Panc1 (cell line): ENCODE measurements at regions not wholly inside any gene's neighbourhood (a gene's known extent, or its start where the extent isn't known, plus 50 kb on each side); places are given as distances from the start of the nearest gene placed in this dataset.

Experiments used
- ATAC-seq: fragments of 200-7000 bp; cut with Tn5 transposase; 2 replicates; pipeline ENCODE4 v1.9.1; 2020; ENCODE audit warnings: mild to moderate bottlenecking, moderate library complexity
- BruUV-seq: library from RNA; stranded (reverse); fragments of 400-500 nt; replicated peaks from 2 replicates; lab custom pipeline; 2021; lab: Mats Ljungman, UMichigan
- CTCF ChIA-PET: fragments of 300-600 bp; sonication (Branson Sonifier 250); formaldehyde crosslinking; loops from one replicate; lab custom pipeline; 2022; ENCODE audit warnings: antibody characterized with exemption; lab: Charles Lee
- POLR2A ChIA-PET: fragments of 300-600 bp; sonication (Branson Sonifier 250); formaldehyde crosslinking; loops from one replicate; lab custom pipeline; 2022; ENCODE audit warnings: antibody characterized with exemption; lab: Charles Lee
- DNase-seq: peaks from one replicate; pipeline ENCODE4 v3.0.0-alpha.2; 2010; ENCODE audit warnings: low read depth, low spot score
- H3K27ac ChIP-seq: 2 replicates; pipeline ENCODE4 v1.5.1; 2011; ENCODE audit warnings: mild to moderate bottlenecking, low read length, inconsistent platforms
- H3K27me3 ChIP-seq: fragments of 200-500 bp; sonication (Bioruptor generic); 2 replicates; pipeline ENCODE4 v1.6.0; 2014; ENCODE audit warnings: low read length, inconsistent platforms; ENCODE audit not compliant: control insufficient read depth, insufficient read depth
- H3K36me3 ChIP-seq: fragments of 200-500 bp; sonication (Bioruptor generic); 2 replicates; pipeline ENCODE4 v1.5.1; 2014; ENCODE audit warnings: inconsistent platforms, mild to moderate bottlenecking, low read length, moderate library complexity; ENCODE audit not compliant: control insufficient read depth, insufficient read depth
- H3K4me1 ChIP-seq: 2 replicates; pipeline ENCODE4 v1.5.1; 2011; ENCODE audit warnings: inconsistent platforms, mild to moderate bottlenecking, low read length, moderate library complexity; ENCODE audit not compliant: control insufficient read depth, insufficient read depth
- H3K4me3 ChIP-seq, 2 experiments: 2 replicates each; pipeline ENCODE4 v1.5.1; 2011 to 2012; ENCODE audit warnings: low read depth in 2 of 2, low read length in 2 of 2, mild to moderate bottlenecking in 2 of 2, inconsistent platforms in 1 of 2, moderate library complexity in 1 of 2
- H3K9me3 ChIP-seq: fragments of 200-500 bp; sonication (Bioruptor generic); 2 replicates; pipeline ENCODE4 v1.5.1; 2014; ENCODE audit warnings: low read depth, mild to moderate bottlenecking, inconsistent platforms, low read length, moderate library complexity; ENCODE audit not compliant: control insufficient read depth, insufficient read depth
- CTCF ChIP-seq: fragments of 450-650 bp; IDR thresholded peaks from 2 replicates; pipeline ENCODE4 v1.5.1; 2017; ENCODE audit warnings: mild to moderate bottlenecking
- POLR2AphosphoS5 ChIP-seq: IDR thresholded peaks from 2 replicates; pipeline ENCODE4 v1.6.1; 2012; ENCODE audit warnings: mild to moderate bottlenecking, low read depth, low read length, moderate library complexity
- REST ChIP-seq, 2 experiments: IDR thresholded peaks; 2 replicates each; pipeline ENCODE4 v1.6.1; 2011 to 2012; ENCODE audit warnings: low read depth in 2 of 2, control low read depth in 1 of 2, low read length in 1 of 2, mild to moderate bottlenecking in 1 of 2, moderate library complexity in 1 of 2; ENCODE audit not compliant: insufficient read depth in 1 of 2
- SIN3A ChIP-seq: IDR thresholded peaks from 2 replicates; pipeline ENCODE4 v1.6.1; 2012; ENCODE audit warnings: low read depth, mild to moderate bottlenecking, low read length, moderate library complexity, borderline replicate concordance; ENCODE audit not compliant: insufficient read depth
- TCF7L2 ChIP-seq: IDR thresholded peaks from 2 replicates; pipeline ENCODE4 v1.6.1; 2011; ENCODE audit warnings: mild to moderate bottlenecking, low read depth, low read length, inconsistent platforms
- in situ Hi-C: cut with HindIII; loops from 2 replicates; pipeline ENCODE4 v1.10.0; 2016; ENCODE audit warnings: low sequenced_read_pairs, low pct_unique_long_range_greater_than_20kb
- intact Hi-C: fragments of 100-400 bp; cut with micrococcal nuclease; formaldehyde crosslinking; loops from one replicate; pipeline ENCODE4 v1.10.0; 2022; ENCODE audit not compliant: unreplicated experiment

GRCh38 chr13:37270226-37271001 lies 164.9 kb upstream of the CSNK1A1L start:
- ATAC-seq (no peak), DNase-seq (no peak)
- TF ChIP-seq CTCF (no peak), TCF7L2 (no peak), REST (IDR thresholded peaks at IDR 0.05; ENCODE audit: insufficient read depth in 1 of 2, low read depth in 2 of 2, low read length in 1 of 2) (no peak), SIN3A (no peak), POLR2AphosphoS5 (no peak)
- no TSS peak for BruUV-seq
- Histone ChIP-seq H3K9me3 (no peaks in the 10 kb centered on the region), H3K36me3 (no peaks in the 10 kb centered on the region), H3K4me1 (no peaks in the 10 kb centered on the region), H3K4me3 (no peak overlapping the region), H3K27me3 (no peaks in the 10 kb centered on the region), H3K27ac (no peak overlapping the region)
- ChIA-PET POLR2A (no interaction called here), CTCF (no interaction called here)
- intact Hi-C loops (no loop called here), in situ Hi-C loops (no loop called here)

GRCh38 chr13:37263871-37264270 lies 158.4 kb upstream of the CSNK1A1L start:
- BruUV-seq, result no TSS peak
- Histone ChIP-seq H3K27ac (no peak overlapping the region), H3K27me3 (no peaks in the 10 kb centered on the region), H3K4me1 (no peaks in the 10 kb centered on the region), H3K9me3 (no peaks in the 10 kb centered on the region), H3K4me3 (no peak overlapping the region), H3K36me3 (no peaks in the 10 kb centered on the region)
- in situ Hi-C loops (no loop called here), intact Hi-C loops (no loop called here)
- no peak for ATAC-seq
- ChIA-PET POLR2A (no interaction called here), CTCF (no interaction called here)
- no peak for TF ChIP-seq CTCF
- no peak for TF ChIP-seq POLR2AphosphoS5
- no peak for TF ChIP-seq SIN3A
- TF ChIP-seq TCF7L2, result no peak
- TF ChIP-seq REST (IDR thresholded peaks at IDR 0.05; ENCODE audit: insufficient read depth in 1 of 2, low read depth in 2 of 2, low read length in 1 of 2), result no peak
- DNase-seq, result no peak
